Stimulated activated CD8-positive, alpha-beta memory T cell treated with anti-CD3 and anti-CD28 coated beads, Interleukin-7, amount 100 ng/mL, for 48 hours (primary cell): ENCODE measurements at regions not wholly inside any gene's neighbourhood (a gene's known extent, or its start where the extent isn't known, plus 50 kb on each side); places are given as distances from the start of the nearest gene placed in this dataset.
"Not testable (repeated sequence)": the region's sequence is repeated elsewhere in the genome, so short reads cannot be mapped to it uniquely, and the experiment has no call there.

Source experiments
- DNase-seq, 2 donors: peaks; one replicate each; pipeline ENCODE4 v3.0.0-alpha.2; 2020; ENCODE audit warnings: low read depth in 1 of 2; ENCODE audit errors: extremely low read depth in 1 of 2

DNA sequence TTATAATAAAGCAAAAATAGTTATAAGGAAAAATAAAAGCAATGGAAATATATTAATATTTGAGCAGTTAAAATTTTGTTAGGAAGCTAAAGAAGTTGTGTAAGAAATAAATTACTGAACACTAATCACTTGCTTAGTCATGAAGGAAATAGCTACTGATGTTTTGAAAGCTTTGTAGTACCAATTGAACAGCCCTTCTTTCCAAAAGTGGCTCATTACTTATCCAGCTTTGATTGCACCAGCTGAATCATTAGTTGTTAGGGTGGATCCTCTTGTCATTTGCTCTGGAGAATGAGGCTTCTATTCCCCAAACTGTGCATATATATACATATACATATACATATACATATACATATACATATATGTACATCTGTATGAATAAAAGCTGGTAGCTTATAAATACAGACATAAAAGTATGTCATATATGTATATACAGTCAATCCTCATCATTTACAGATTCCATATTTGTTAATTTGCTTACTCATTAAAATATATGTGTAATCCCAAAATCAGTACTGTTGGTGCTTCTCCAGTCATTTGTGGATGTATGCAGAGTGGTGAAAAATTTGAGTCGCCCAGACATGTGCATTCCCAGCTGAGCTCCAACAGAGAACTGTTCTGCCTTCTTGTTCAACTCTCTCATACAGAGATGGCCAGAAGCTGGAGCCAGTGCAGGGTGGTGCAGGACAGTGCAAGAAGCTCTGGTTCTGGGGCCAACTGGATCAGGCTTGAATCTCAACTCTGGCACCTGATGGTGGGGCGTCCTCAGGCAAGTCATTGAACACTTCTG, 214.1 kb downstream of the RPAP3 start:
- no peak for DNase-seq

DNA sequence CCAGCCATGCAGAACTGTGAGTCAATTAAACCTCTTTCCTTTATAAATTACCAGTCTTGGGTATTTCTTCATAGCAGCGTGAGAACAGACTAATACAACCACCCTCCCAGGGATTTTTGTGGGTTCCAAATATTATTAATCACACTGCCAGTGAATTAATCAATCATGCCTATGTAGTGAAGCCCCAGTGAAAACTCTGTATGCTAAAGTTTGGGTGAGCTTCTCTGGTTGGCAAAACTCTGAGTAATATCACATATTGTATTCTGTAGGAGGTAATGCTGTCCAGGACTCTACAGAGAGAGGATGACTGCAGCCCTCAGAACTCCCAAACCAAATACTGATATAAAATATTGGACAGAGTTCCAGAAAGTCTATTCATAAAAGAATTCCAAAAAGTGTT, 216.9 kb downstream of the RPAP3 start:
- no peak for DNase-seq

DNA sequence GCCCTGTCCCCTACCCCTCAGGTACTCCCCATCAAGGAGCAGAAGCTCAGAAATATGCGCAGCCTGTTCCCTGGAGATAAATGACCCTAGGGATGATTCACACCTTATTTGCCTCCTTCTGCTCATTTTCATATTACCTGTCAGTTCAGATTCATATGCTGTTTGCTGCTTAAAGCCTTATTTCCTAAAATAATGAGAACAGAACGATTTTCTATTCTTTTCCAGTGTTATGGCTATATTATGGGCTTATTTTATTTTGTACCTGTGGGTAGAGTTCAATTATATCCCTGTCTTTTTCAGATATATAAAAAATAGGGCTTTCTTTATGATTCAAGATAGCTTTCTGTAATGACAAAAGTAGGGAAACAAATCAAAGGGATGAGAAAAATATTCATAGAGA, 224.8 kb downstream of the RPAP3 start:
- no peak for DNase-seq

DNA sequence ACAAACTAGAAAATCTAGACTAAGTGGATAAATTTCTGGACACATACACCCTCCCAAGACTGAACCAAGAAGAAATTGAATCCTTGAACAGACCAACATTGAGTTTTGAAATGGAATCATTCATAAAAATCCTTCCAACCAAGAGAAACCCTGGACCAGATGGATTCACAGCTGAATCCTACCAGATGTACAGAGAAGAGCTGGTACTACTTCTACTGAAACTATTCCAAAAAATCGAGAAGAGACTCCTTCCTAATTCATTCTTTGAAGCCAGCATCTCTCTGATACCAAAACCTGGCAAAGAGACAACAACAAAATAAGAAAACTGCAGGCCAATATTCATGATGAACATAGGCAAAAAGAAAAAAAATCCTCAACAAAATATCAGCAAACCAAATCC, 227.4 kb downstream of the RPAP3 start:
- no peak for DNase-seq

DNA sequence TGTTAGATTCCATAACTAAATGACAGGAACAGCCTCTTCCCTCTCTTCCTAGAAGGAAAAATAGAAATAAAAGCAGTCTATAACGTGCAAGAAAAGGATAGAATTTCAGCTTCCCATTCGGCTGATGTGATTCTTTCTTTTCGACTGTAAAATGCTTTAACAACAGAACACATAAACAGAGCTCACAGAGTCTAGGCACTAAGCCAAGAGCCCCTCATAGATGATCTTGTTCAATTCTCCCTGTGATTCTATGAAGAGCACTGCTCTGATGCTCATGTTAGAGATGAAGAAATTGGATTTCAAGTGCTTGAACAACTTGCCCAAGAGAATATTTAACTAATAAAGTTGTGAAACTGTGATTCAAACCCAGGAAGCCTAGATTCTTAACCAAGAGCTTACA, 232.7 kb downstream of the RPAP3 start:
- DNase-seq = no peak

DNA sequence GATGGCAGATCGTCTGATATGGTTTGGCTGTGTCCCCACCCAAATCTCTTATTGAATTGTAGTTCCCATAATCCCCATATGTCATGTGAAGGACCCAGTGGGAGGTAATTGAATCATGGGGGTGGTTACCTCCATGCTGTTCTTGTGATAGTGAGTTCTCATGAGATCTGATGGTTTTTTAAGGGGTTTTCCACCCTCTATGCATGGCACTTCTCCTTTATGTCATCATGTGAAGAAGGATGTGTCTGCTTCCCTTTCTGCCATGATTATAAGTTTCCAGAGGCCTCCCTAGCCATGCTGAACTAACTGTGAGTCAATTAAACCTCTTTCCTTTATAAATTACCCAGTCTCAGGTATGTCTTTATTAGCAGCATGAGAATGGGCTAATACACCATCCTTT, 235.5 kb downstream of the RPAP3 start:
- DNase-seq = not testable (repeated sequence)

DNA sequence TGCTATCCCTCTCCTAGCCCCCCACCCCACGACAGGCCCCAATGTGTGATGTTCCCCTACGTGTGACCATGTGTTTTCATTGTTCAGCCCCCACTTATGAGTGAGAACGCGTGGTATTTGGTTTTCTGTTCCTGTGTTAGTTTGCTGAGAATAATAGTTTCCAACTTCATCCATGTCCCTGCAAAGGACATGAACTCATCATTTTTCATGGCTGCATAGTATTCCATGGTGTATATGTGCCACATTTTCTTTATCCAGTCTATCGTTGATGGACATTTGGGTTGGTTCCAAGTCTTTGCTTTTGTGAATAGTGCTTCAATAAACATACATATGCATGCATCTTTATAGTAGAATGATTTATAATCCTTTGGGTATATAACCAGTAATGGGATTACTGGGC, 241.9 kb downstream of the RPAP3 start:
- not testable (repeated sequence) for DNase-seq

DNA sequence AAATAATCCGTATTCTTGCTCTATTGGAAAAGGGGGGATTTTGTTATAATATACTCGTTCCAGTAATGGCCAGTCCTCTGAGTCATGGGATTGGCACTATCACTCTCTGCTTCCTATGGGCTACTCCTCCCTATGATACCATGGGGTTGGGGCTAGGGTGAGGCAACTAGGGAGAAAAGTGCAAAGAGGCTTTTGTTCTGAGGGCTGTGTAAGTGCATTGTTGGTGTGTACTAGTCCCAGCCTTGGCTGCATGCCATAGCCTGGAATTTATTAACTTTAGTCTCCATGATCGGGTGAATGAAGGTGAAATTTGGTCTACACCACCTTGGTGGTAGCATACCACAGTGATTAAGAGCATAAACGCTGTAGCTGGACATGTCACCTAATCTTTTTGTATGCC, 247.6 kb downstream of the RPAP3 start:
- no peak for DNase-seq

DNA sequence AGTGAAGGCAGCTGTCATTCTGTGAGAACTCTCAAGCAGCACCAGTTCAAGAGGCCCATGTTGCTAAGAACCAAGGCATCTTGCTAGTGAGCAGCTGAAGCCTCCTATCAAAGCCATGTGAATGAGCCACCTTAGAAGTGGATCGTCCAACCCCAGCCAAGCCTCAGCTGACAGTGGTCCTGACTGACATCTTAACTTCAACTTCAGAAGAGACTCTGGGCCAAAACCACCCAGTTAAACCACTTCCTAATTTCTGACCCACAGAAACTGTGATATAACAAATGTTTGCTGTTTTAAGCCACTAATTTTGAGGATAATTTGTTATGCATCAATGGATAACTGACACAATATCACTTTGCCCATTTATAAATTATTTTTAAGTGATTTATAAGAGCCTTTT, 256.0 kb downstream of the RPAP3 start:
- DNase-seq = no peak

DNA sequence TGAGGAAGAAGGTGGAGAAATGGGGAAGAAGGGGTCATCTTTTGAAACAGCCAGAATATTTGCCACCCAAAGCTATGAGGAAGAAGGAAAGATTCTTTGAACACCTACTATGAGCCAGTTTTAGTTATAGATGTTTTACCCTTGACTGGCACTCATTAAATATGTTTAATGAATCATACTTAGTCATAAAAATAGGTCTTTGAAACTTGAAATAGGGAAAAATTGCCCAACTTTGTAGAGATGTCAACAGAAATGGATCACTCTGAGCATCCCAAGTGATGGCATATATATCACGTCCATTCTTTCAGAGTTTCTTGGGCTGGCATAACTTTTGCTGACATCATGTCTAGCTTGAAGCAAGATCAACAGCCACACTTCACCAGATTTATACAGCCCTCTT, 263.5 kb downstream of the RPAP3 start:
- DNase-seq = no peak

DNA sequence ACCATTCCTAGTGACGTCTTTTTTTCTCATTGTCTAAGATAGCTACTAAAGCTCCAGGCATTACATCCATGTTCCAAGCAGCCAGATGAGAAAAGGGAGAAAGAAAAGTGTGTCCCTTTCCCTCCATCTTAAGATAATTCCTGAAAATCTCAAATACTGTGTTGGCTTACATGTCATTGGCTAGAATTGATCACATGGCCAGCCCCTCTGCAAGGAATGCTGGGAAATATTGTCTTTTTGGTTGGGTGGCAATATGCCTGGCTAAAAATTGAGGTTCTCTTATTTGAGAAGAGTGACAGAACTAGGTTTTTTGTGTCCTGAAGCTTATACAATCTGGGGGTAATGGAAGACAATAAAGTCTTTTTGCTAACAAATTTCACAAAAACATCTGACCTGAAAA, 264.3 kb downstream of the RPAP3 start:
- DNase-seq = no peak

DNA sequence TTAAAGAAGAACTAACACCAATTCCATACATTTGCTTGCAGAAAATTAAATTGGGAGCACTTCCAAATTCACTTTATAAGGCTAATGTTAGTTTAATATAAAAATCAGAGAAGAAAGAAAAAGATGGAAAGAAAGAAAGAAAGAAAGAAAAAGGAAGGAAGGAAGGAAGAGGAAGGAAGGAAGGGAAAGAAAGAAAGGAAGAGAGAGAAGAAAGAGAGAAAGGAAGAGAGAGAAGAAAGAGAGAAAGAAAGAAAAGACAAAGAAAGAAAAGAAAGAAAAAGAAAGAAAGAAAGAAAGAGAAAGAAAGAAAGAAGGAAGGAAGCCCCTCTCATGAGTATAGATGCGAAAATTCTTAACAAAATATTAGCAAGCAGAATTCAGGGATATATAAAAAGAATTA, 267.7 kb downstream of the RPAP3 start:
- no peak for DNase-seq

DNA sequence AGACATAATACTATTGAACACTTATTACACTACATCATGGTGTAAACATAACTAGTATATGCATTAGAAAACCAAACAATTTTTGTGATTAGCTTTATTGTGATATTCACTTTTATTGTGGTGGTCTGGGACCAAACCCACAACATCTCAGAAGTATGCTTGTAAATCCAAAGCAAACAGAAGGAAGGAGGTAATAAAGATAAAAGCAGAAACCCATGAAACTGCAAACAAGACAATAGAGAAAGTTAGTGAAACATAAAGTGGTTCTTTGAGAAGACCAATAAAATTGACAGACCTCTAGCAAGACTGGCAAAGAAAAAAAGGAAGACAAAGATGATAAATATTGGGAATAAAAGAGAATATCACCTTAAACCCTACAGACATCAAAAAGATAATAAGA, 268.3 kb downstream of the RPAP3 start:
- no peak for DNase-seq

DNA sequence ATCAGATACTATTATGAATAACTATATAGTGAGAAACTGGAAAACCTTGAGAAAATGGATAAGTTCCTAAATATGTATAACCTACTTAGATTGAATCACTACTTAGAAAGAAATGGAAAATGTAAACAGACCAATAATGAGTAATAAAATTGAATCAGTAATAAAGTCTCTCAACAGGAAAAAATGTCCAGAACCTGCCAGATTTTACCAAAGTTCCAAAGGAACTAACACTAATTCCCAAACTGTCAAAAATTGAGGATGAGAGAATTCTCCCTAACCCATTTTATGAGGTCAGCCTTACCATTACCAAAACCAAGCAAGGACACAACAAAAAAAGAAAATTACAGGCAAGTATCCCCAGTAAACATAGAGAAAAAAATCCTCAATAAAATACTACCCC, 272.0 kb downstream of the RPAP3 start:
- no peak for DNase-seq

DNA sequence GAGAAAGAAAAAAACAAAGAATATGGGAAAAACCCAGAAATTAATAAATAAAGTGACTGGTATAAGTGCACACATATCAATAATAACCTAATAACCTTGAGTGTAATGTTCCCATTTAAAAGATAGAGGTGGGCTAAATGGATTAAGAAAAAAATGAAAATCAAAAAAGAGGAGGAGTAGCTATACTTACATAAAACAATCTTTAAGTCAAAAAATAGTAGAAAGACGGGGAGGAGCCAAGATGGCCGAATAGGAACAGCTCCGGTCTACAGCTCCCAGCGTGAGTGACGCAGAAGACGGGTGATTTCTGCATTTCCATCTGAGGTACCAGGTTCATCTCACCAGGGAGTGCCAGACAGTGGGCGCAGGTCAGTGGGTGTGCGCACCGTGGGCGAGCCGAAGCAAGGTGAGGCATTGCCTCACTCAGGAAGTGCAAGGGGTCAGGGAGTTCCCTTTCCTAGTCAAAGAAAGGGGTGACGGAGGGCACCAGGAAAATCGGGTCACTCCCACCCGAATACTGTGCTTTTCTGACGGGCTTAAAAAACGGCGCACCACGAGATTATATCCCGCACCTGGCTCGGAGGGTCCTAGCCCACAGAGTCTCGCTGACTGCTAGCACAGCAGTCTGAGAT, 279.0 kb downstream of the RPAP3 start:
- not testable (repeated sequence) for DNase-seq

DNA sequence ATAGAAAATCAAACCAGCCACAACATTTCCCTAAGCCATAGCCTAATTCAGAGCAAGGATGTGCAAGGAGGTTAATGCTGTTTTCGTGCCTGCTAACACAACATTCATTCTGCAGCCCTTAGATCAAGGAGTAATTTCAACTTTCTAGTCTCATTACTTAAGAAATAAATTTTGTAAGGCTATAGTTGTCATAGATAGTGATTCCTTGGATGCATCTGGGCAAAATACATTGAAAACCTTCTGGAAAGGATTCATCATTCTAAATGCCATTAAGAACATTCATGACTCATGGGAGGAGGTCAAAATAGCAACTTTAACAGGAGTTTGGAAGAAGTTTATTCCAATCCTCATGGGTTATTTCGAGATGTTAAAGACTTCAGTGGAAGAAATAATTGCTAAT, 283.2 kb downstream of the RPAP3 start:
- no peak for DNase-seq

DNA sequence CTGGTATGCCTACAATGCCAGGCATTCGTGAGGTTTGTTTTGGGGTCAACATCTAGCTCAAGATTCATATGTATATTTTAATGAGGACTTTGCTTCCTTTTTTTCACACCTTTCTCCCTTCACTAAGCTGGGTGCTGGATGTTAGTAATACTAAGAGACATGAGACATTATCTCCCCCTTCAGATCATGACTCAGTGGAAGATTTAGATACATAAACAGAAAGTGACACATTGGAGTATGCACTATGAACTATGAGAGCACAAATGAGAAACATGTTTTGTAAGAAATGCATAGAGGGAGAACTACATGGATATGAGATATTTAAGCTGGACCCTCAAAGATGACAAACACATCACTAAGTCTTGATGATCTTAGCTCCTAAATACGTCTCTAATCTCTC, 286.3 kb downstream of the RPAP3 start:
- DNase-seq = no peak

DNA sequence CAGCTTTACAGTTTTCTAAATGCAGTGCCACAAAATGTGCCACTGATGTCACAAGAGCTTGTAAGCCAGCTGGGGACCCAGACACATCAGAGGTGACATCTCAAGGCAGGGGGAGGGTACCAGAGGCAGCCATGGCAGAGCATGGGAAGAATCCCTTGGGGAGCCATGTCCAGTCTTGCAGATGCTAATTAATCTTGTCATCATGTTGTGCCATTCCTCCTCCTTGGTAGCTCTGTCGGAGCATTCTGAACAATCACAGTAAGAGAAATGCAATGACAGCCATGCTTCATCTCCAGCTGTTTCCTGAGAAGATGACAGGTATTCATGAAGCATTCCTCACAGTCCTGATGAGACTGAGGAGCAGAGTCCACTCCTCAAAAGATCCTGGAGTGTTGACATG, 287.9 kb downstream of the RPAP3 start:
- DNase-seq = no peak

DNA sequence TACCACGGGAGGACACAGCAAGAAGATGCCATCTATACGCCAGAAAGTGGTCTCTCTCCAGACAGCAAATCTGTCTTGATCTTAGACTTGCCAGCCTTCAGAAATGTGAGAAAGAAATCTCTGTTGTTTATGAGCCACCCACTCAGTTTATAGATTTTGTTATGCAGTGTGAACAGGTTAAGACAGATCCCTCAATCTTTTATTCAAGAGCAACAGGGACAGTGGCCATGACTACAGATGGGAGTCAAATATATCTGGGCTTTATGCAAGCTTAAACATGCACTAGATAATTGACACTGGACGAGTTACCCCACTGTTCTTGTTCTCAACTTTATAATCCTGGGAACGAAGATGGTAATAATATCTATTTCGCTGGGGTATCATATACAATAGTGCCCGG, 288.7 kb downstream of the RPAP3 start:
- no peak for DNase-seq

DNA sequence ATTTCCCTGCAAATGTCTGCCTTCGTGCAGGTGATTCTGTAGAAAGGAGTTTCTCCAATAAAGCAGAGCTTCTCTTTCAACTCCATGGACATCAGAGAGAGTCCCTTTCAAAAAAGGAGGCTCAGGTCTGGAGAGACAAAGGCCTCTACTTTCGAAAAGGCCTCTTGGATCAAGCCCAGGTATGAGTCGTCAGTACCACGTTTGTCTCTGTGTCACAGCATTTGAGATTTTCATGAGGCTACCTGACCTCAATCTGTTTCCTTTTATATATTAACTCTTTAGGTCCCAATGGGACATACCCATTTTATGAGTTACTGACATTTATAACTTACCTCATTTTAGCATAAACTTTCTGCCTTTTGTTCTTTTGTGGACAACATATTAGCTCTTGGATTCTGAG, 290.8 kb downstream of the RPAP3 start:
- DNase-seq = no peak

DNA sequence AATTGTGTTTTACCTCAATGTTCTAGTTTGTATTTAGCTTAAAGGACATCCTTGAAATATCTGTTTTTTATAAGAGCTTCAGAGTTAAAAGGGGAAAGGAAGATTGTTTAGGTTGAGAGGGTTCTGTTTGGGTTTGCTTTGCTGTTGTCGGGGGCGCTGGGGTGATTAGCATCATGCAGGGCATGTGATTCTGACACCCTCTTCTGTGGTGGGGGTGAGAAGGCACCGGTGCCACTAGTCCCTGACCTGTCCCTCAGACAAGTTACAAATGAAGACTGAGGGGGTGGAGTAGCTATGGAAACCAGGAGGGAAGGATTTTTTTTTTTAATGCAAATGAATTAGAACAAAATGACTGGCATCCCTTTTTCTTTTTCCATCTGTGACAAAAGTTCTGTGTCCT, 291.3 kb downstream of the RPAP3 start:
- no peak for DNase-seq

DNA sequence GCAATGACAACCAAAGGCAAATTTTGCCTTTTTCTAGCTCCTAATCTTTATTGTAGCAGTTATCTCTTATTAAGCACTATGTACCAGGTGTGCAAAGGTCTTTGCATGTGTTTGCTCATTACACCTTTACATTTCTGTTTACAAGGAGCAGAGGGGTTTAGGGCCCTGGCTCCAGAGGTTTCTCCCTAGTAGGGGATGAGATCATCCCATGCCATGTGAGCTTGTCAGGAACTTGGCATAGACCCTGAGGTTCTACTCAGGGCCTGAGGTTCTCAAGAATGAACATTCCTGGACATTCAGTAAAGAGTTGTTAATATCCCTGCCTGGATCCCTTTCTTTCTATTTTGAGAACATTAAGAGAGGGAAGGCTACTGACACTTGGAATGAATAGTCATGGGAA, 292.0 kb downstream of the RPAP3 start:
- no peak for DNase-seq
